AG04449 (cell line): ENCODE measurements at regions not wholly inside any gene's neighbourhood (a gene's known extent, or its start where the extent isn't known, plus 50 kb on each side); places are given as distances from the start of the nearest gene placed in this dataset.

Source experiments
- CTCF ChIA-PET: fragments of 350-600 bp; formaldehyde crosslinking; extraction: SDS; loops from one replicate; lab custom pipeline; 2021; ENCODE audit warnings: antibody characterized with exemption; lab: Yijun Ruan, JAX
- POLR2A ChIA-PET: fragments of 400-600, 350-600 bp; formaldehyde crosslinking; extraction: SDS; loops from one replicate; lab custom pipeline; 2020; ENCODE audit warnings: antibody characterized with exemption, inconsistent platforms; lab: Yijun Ruan, JAX
- DNase-seq: peaks from one replicate; pipeline ENCODE4 v3.0.0-alpha.2; 2010; ENCODE audit warnings: low read depth, low spot score
- H3K4me3 ChIP-seq: 2 replicates; pipeline ENCODE4 v1.5.1; 2011; ENCODE audit warnings: low read depth, mild to moderate bottlenecking, control low read depth, low read length
- TF ChIP-seq, protein P1 (sequence below): IDR thresholded peaks from one replicate; pipeline ENCODE4 v1.5.1; 2011; ENCODE audit warnings: mild to moderate bottlenecking, moderate library complexity, low read length, control low read depth, inconsistent platforms; ENCODE audit not compliant: insufficient read depth; ENCODE audit errors: missing control alignments

GRCh38 chr13:29952245-29952644 is 101.8 kb upstream of the UBL3 start:
- ChIA-PET CTCF (no interaction called here), POLR2A (no interaction called here)
- TF ChIP-seq, protein P1, sequence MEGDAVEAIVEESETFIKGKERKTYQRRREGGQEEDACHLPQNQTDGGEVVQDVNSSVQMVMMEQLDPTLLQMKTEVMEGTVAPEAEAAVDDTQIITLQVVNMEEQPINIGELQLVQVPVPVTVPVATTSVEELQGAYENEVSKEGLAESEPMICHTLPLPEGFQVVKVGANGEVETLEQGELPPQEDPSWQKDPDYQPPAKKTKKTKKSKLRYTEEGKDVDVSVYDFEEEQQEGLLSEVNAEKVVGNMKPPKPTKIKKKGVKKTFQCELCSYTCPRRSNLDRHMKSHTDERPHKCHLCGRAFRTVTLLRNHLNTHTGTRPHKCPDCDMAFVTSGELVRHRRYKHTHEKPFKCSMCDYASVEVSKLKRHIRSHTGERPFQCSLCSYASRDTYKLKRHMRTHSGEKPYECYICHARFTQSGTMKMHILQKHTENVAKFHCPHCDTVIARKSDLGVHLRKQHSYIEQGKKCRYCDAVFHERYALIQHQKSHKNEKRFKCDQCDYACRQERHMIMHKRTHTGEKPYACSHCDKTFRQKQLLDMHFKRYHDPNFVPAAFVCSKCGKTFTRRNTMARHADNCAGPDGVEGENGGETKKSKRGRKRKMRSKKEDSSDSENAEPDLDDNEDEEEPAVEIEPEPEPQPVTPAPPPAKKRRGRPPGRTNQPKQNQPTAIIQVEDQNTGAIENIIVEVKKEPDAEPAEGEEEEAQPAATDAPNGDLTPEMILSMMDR = no peak
- no peak overlapping the region for H3K4me3 ChIP-seq
- no peak for DNase-seq

- DNase-seq = no peak
- ChIA-PET CTCF (interaction anchor here (0.9 to 1.2 kb wide), 2 partner anchors 11 to 164 kb away, joined by 3 read pairs; no protein-coding TSS in a partner anchor), POLR2A (no interaction called here)
- H3K4me3 ChIP-seq = no peak overlapping the region
- TF ChIP-seq, protein P1 = no peak
Observed at GRCh38 chr13:29948791-29949190, 98.4 kb upstream of the UBL3 start.

DNA sequence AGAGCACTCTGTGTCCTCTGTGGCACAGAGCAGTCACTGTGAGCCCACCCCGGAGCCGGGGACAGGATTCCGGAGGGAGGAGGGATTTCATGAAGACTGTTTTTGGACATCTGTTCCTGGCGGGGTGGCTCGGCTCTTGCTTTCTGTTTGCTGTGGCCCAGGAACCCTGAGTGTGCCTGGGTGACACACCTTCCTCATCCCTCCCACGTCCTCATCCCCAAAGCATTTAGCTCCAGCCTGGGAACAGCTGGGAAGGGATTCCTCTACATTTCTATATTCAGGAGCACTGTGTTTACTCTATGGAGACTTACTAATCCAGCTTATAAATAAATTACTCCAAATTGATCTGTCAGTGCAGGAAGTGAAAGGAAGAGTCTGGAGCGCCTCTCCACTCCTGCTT is 97.8 kb upstream of the UBL3 start:
- no peak overlapping the region for H3K4me3 ChIP-seq
- TF ChIP-seq, protein P1 = no peak
- ChIA-PET POLR2A (no interaction called here), CTCF (interaction anchor here (0.9 to 1.2 kb wide), 3 partner anchors 11 to 165 kb away, joined by 3 to 4 read pairs (median 3); no protein-coding TSS in a partner anchor)
- no peak for DNase-seq

GRCh38 chr13:29947839-29948238 is 97.4 kb upstream of the UBL3 start:
- ChIA-PET POLR2A (no interaction called here), CTCF (interaction anchor here (0.9 to 1.1 kb wide), 2 partner anchors 24 to 165 kb away, joined by 3 to 4 read pairs; no protein-coding TSS in a partner anchor)
- no peak overlapping the region for H3K4me3 ChIP-seq
- DNase-seq = no peak
- TF ChIP-seq, protein P1 = no peak

- no peak for DNase-seq
- CTCF ChIA-PET = interaction anchor here (1.5 to 2.4 kb wide), 2 partner anchors 21 to 22 kb away, joined by 4 to 11 read pairs; no protein-coding TSS in a partner anchor
- no peak overlapping the region for H3K4me3 ChIP-seq
- TF ChIP-seq, protein P1 = no peak
- POLR2A ChIA-PET = no interaction called here
Observed at GRCh38 chr13:29946093-29946492, 95.7 kb upstream of the UBL3 start.

- CTCF ChIA-PET = interaction anchor here (2.4 kb wide), 1 partner anchor 20 kb away, joined by 11 read pairs; no protein-coding TSS in a partner anchor
- TF ChIP-seq, protein P1 = no peak
- DNase-seq = no peak
- H3K4me3 ChIP-seq = no peak overlapping the region
- POLR2A ChIA-PET = no interaction called here
Observed at GRCh38 chr13:29943686-29944085, 93.3 kb upstream of the UBL3 start.
